ENCODE measurements at regions not wholly inside any gene's neighbourhood (a gene's known extent, or its start where the extent isn't known, plus 50 kb on each side); places are given as distances from the start of the nearest gene placed in this dataset.
"Not testable (repeated sequence)": the region's sequence is repeated elsewhere in the genome, so short reads cannot be mapped to it uniquely, and the experiment has no call there.

- no peak for DNase-seq
Measured at GRCh38 chr5:57738787-57739186, 256.2 kb upstream of the ACTBL2 start.

- DNase-seq = no peak
Measured at GRCh38 chr5:57738301-57738700, 255.7 kb upstream of the ACTBL2 start.

- DNase-seq = no peak
Measured at GRCh38 chr5:57736716-57737115, 254.1 kb upstream of the ACTBL2 start.

- not testable (repeated sequence) for DNase-seq
Measured at GRCh38 chr5:57735279-57736153, 252.9 kb upstream of the ACTBL2 start.

- DNase-seq = no peak
Measured at GRCh38 chr5:57734296-57734695, 251.7 kb upstream of the ACTBL2 start.

GRCh38 chr5:57727591-57727990, 245.0 kb upstream of the ACTBL2 start:
- no peak for DNase-seq

- no peak for DNase-seq
Measured at GRCh38 chr5:57725658-57726504, 243.3 kb upstream of the ACTBL2 start.

- DNase-seq = no peak
Measured at GRCh38 chr5:57724836-57725235, 242.2 kb upstream of the ACTBL2 start.

GRCh38 chr5:57721226-57721625, 238.6 kb upstream of the ACTBL2 start:
- DNase-seq = no peak

GRCh38 chr5:57720656-57721055, 238.0 kb upstream of the ACTBL2 start:
- no peak for DNase-seq

GRCh38 chr5:57719216-57719615, 236.6 kb upstream of the ACTBL2 start:
- DNase-seq = no peak

- no peak for DNase-seq
Measured at GRCh38 chr5:57718155-57718554, 235.5 kb upstream of the ACTBL2 start.

GRCh38 chr5:57717555-57717954, 234.9 kb upstream of the ACTBL2 start:
- no peak for DNase-seq

- DNase-seq = no peak
Measured at GRCh38 chr5:57716661-57717060, 234.1 kb upstream of the ACTBL2 start.

- DNase-seq = no peak
Measured at GRCh38 chr5:57715296-57715695, 232.7 kb upstream of the ACTBL2 start.

GRCh38 chr5:57713535-57713934, 230.9 kb upstream of the ACTBL2 start:
- DNase-seq = not testable (repeated sequence)

GRCh38 chr5:57711946-57712345, 229.3 kb upstream of the ACTBL2 start:
- DNase-seq = no peak

- DNase-seq = no peak
Measured at GRCh38 chr5:57711471-57711870, 228.9 kb upstream of the ACTBL2 start.

- no peak for DNase-seq
Measured at GRCh38 chr5:57710126-57710525, 227.5 kb upstream of the ACTBL2 start.

GRCh38 chr5:57705769-57706168, 223.2 kb upstream of the ACTBL2 start:
- no peak for DNase-seq

GRCh38 chr5:57703721-57704120, 221.1 kb upstream of the ACTBL2 start:
- DNase-seq = no peak

GRCh38 chr5:57700484-57700883, 217.9 kb upstream of the ACTBL2 start:
- DNase-seq = no peak

GRCh38 chr5:57700072-57700471, 217.5 kb upstream of the ACTBL2 start:
- DNase-seq = no peak
